ENCODE measurements at regions not wholly inside any gene's neighbourhood (a gene's known extent, or its start where the extent isn't known, plus 50 kb on each side); places are given as distances from the start of the nearest gene placed in this dataset.

DNA sequence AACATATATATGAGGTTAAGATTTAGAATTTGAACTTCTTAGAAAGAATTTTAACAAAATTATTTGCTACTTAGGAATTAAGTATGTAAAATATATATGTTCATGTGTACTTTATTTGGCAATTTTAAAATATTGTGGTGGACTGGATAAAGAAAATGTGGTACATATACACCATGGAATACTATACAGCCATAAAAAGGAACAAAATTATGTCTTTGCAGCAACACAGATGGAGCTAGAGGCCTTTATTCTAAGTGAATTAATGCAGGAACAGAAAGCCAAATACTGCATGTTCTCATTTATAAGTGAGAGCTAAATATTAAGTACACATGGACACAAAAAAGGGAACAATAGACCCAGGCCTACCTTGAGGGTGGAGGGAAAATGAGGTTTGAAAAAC is 72.2 kb upstream of the FMN2 start:
- Histone ChIP-seq H3K36me3 (ENCODE audit: insufficient read depth, low read length) (no peaks in the 10 kb centered on the region), H3K4me3 (ENCODE audit: low read length) (no peak overlapping the region), H3K27ac (ENCODE audit: low read depth in 1 of 2, low read length in 2 of 2) (no peak overlapping the region), H3K9me3 (ENCODE audit: control insufficient read depth in 1 of 2, insufficient read depth in 1 of 2, low read length in 2 of 2) (peaks cover 4 to 11% of the 10 kb centered on the region in 2 experiments), H3K27me3 (ENCODE audit: control insufficient read depth in 1 of 2, insufficient read depth in 2 of 2, low read length in 2 of 2) (peaks cover 0 to 2% of the 10 kb centered on the region in 2 experiments), H3K4me1 (ENCODE audit: insufficient read depth, low read length) (no peaks in the 10 kb centered on the region)
- intact Hi-C loops (cut with DNase I, micrococcal nuclease): no loop called here
- ChIA-PET CTCF (no interaction called here), POLR2A (no interaction called here)
- DNase-seq (no peak), ATAC-seq (ENCODE audit: poor library complexity) (no peak)
- no peaks in the 10 kb centered on the region for H3K4me1 Mint-ChIP-seq (ENCODE audit: low read depth)
- H3K36me3 Mint-ChIP-seq (ENCODE audit: low read depth): no peaks in the 10 kb centered on the region
- H3K27ac Mint-ChIP-seq: no peak overlapping the region
- H3K27me3 Mint-ChIP-seq: peaks cover 4% of the 10 kb centered on the region
- TF ChIP-seq, protein P1, sequence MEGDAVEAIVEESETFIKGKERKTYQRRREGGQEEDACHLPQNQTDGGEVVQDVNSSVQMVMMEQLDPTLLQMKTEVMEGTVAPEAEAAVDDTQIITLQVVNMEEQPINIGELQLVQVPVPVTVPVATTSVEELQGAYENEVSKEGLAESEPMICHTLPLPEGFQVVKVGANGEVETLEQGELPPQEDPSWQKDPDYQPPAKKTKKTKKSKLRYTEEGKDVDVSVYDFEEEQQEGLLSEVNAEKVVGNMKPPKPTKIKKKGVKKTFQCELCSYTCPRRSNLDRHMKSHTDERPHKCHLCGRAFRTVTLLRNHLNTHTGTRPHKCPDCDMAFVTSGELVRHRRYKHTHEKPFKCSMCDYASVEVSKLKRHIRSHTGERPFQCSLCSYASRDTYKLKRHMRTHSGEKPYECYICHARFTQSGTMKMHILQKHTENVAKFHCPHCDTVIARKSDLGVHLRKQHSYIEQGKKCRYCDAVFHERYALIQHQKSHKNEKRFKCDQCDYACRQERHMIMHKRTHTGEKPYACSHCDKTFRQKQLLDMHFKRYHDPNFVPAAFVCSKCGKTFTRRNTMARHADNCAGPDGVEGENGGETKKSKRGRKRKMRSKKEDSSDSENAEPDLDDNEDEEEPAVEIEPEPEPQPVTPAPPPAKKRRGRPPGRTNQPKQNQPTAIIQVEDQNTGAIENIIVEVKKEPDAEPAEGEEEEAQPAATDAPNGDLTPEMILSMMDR (IDR thresholded peaks at IDR 0.05): no peak
- no peak overlapping the region for H3K4me3 Mint-ChIP-seq
- peaks cover 10% of the 10 kb centered on the region for H3K9me3 Mint-ChIP-seq

DNA sequence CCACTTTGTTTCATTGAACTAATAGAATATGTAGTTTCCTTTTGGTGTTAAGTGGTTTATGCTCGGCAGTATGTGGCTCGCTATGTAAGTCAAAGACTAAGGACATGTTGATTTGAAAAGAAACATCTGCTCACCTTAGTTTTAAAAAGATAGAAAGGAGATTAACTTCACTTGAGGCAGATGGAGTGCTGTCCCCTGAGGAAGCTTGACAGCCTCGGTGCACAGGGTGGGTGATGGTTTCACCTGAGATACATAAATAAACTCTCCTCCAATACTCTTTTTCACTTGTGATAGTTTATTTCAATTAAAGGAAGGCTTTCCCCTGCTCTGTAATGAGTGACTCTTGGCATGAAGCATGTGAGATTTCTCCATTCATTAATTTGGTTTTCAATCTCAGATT is 70.8 kb upstream of the FMN2 start:
- H3K27ac Mint-ChIP-seq: no peak overlapping the region
- H3K27me3 Mint-ChIP-seq: peaks cover 8% of the 10 kb centered on the region
- peaks cover 10% of the 10 kb centered on the region for H3K9me3 Mint-ChIP-seq
- no peaks in the 10 kb centered on the region for H3K4me1 Mint-ChIP-seq (ENCODE audit: low read depth)
- DNase-seq: no peak
- H3K27ac ChIP-seq (ENCODE audit: low read depth in 1 of 2, low read length in 2 of 2): no peak overlapping the region
- peaks cover 0 to 2% of the 10 kb centered on the region in 2 experiments for H3K27me3 ChIP-seq (ENCODE audit: control insufficient read depth in 1 of 2, insufficient read depth in 2 of 2, low read length in 2 of 2)
- no peaks in the 10 kb centered on the region for H3K36me3 Mint-ChIP-seq (ENCODE audit: low read depth)
- ATAC-seq (ENCODE audit: poor library complexity): no peak
- ChIA-PET CTCF (no interaction called here), POLR2A (no interaction called here)
- no peaks in the 10 kb centered on the region for H3K4me1 ChIP-seq (ENCODE audit: insufficient read depth, low read length)
- intact Hi-C loops (cut with DNase I, micrococcal nuclease): no loop called here
- H3K9me3 ChIP-seq (ENCODE audit: control insufficient read depth in 1 of 2, insufficient read depth in 1 of 2, low read length in 2 of 2): peaks cover 4 to 11% of the 10 kb centered on the region in 2 experiments
- H3K36me3 ChIP-seq (ENCODE audit: insufficient read depth, low read length): no peaks in the 10 kb centered on the region
- H3K4me3 ChIP-seq (ENCODE audit: low read length): no peak overlapping the region
- TF ChIP-seq, protein P1 (IDR thresholded peaks at IDR 0.05): no peak
- H3K4me3 Mint-ChIP-seq: no peak overlapping the region

DNA sequence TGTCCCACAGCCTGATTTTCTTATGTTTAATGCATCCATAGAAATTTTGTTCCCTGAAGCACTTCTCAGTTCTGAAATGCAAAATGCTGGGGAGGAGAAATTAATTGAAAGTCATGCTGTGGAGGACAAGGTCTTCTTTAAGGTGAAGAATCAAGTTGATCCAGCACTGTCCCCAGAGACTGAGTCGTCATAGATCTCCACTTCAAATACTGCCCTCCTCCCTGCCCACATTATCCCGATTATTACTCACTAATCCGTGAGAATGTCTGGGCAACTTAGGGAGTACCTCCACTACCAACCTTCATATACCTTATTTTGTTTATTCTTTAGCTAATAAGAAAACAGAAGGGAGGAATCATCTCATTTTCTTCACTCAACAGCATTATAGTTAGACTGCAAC is 70.0 kb upstream of the FMN2 start:
- ChIA-PET CTCF (interaction anchor here (0.7 kb wide), 1 partner anchor 10 kb away, joined by 3 read pairs; no protein-coding TSS in a partner anchor), POLR2A (no interaction called here)
- Mint-ChIP-seq H3K9me3 (peaks cover 10% of the 10 kb centered on the region), H3K36me3 (ENCODE audit: low read depth) (no peaks in the 10 kb centered on the region), H3K27me3 (peaks cover 8% of the 10 kb centered on the region), H3K4me3 (no peak overlapping the region), H3K4me1 (ENCODE audit: low read depth) (no peaks in the 10 kb centered on the region), H3K27ac (no peak overlapping the region)
- ATAC-seq (ENCODE audit: poor library complexity): no peak
- H3K27me3 ChIP-seq (ENCODE audit: control insufficient read depth in 1 of 2, insufficient read depth in 2 of 2, low read length in 2 of 2): peaks cover 0 to 2% of the 10 kb centered on the region in 2 experiments
- H3K9me3 ChIP-seq (ENCODE audit: control insufficient read depth in 1 of 2, insufficient read depth in 1 of 2, low read length in 2 of 2): peaks cover 4 to 11% of the 10 kb centered on the region in 2 experiments
- TF ChIP-seq, protein P1 (IDR thresholded peaks at IDR 0.05): no peak
- H3K4me1 ChIP-seq (ENCODE audit: insufficient read depth, low read length): no peaks in the 10 kb centered on the region
- intact Hi-C loops (cut with DNase I, micrococcal nuclease): no loop called here
- H3K27ac ChIP-seq (ENCODE audit: low read depth in 1 of 2, low read length in 2 of 2): no peak overlapping the region
- no peak for DNase-seq
- H3K4me3 ChIP-seq (ENCODE audit: low read length): no peak overlapping the region
- H3K36me3 ChIP-seq (ENCODE audit: insufficient read depth, low read length): no peaks in the 10 kb centered on the region

All from CD4-positive, alpha-beta T cell (primary cell).